ENCODE measurements at regions not wholly inside any gene's neighbourhood (a gene's known extent, or its start where the extent isn't known, plus 50 kb on each side); places are given as distances from the start of the nearest gene placed in this dataset.

GRCh38 chr5:111854186-111854585, 97.2 kb upstream of the NREP start:
- 24% methylated on average over 2 of the region's 2 CpGs for WGBS
- H3K36me3 ChIP-seq (ENCODE audit: insufficient read depth), result no peaks in the 10 kb centered on the region

GRCh38 chr5:111853748-111854147, 96.8 kb upstream of the NREP start:
- no peak for DNase-seq (ENCODE audit: extremely low spot score)
- Histone ChIP-seq H3K4me3 (ENCODE audit: low read depth, low read length) (no peak overlapping the region), H3K36me3 (ENCODE audit: insufficient read depth) (no peaks in the 10 kb centered on the region), H3K4me1 (ENCODE audit: insufficient read depth) (no peaks in the 10 kb centered on the region), H3K27ac (ENCODE audit: low read depth) (no peak overlapping the region)
- WGBS, result 63% methylated on average over 3 of the region's 3 CpGs

More at GRCh38 chr5:111854186-111854585, 97.2 kb upstream of the NREP start:
- H3K4me3 ChIP-seq (ENCODE audit: low read depth, low read length), result no peak overlapping the region
- no peak overlapping the region for H3K27ac ChIP-seq (ENCODE audit: low read depth)
- DNase-seq (ENCODE audit: extremely low spot score), result no peak
- H3K4me1 ChIP-seq (ENCODE audit: insufficient read depth), result no peaks in the 10 kb centered on the region

GRCh38 chr5:111851631-111852548, 94.9 kb upstream of the NREP start:
- Histone ChIP-seq H3K36me3 (ENCODE audit: insufficient read depth) (no peaks in the 10 kb centered on the region), H3K4me3 (ENCODE audit: low read depth, low read length) (no peak overlapping the region), H3K4me1 (ENCODE audit: insufficient read depth) (no peaks in the 10 kb centered on the region), H3K27ac (ENCODE audit: low read depth) (no peak overlapping the region)
- 90% methylated on average over 4 of the region's 4 CpGs for WGBS
- no peak for DNase-seq (ENCODE audit: extremely low spot score)

GRCh38 chr5:111848476-111848875, 91.5 kb upstream of the NREP start:
- no peaks in the 10 kb centered on the region for H3K36me3 ChIP-seq (ENCODE audit: insufficient read depth)
- H3K27ac ChIP-seq (ENCODE audit: low read depth), result no peak overlapping the region
- H3K4me3 ChIP-seq (ENCODE audit: low read depth, low read length), result no peak overlapping the region
- WGBS, result 63% methylated on average over 3 of the region's 3 CpGs
- H3K4me1 ChIP-seq (ENCODE audit: insufficient read depth), result no peaks in the 10 kb centered on the region
- DNase-seq (ENCODE audit: extremely low spot score), result no peak

- no peaks in the 10 kb centered on the region for H3K36me3 ChIP-seq (ENCODE audit: insufficient read depth)
- 75% methylated on average over 3 of the region's 3 CpGs for WGBS
- no peaks in the 10 kb centered on the region for H3K4me1 ChIP-seq (ENCODE audit: insufficient read depth)
- H3K27ac ChIP-seq (ENCODE audit: low read depth), result no peak overlapping the region
- no peak for DNase-seq (ENCODE audit: extremely low spot score)
- H3K4me3 ChIP-seq (ENCODE audit: low read depth, low read length), result no peak overlapping the region
Observed at GRCh38 chr5:111847052-111847925, 90.3 kb upstream of the NREP start.

GRCh38 chr5:111840036-111840674, 83.2 kb upstream of the NREP start:
- no peaks in the 10 kb centered on the region for H3K36me3 ChIP-seq (ENCODE audit: insufficient read depth)
- no peaks in the 10 kb centered on the region for H3K4me1 ChIP-seq (ENCODE audit: insufficient read depth)
- no peak overlapping the region for H3K4me3 ChIP-seq (ENCODE audit: low read depth, low read length)
- no peak overlapping the region for H3K27ac ChIP-seq (ENCODE audit: low read depth)
- DNase-seq (ENCODE audit: extremely low spot score), result no peak
- WGBS, result 87% methylated on average over 6 of the region's 6 CpGs

GRCh38 chr5:111839438-111839837, 82.4 kb upstream of the NREP start:
- H3K4me1 ChIP-seq (ENCODE audit: insufficient read depth), result no peaks in the 10 kb centered on the region
- no peak for DNase-seq (ENCODE audit: extremely low spot score)
- 89% methylated on average over 3 of the region's 3 CpGs for WGBS
- H3K4me3 ChIP-seq (ENCODE audit: low read depth, low read length), result no peak overlapping the region
- H3K36me3 ChIP-seq (ENCODE audit: insufficient read depth), result no peaks in the 10 kb centered on the region
- H3K27ac ChIP-seq (ENCODE audit: low read depth), result no peak overlapping the region

GRCh38 chr5:111836426-111836825, 79.4 kb upstream of the NREP start:
- H3K36me3 ChIP-seq (ENCODE audit: insufficient read depth), result no peaks in the 10 kb centered on the region
- no peaks in the 10 kb centered on the region for H3K4me1 ChIP-seq (ENCODE audit: insufficient read depth)
- no peak overlapping the region for H3K4me3 ChIP-seq (ENCODE audit: low read depth, low read length)
- no peak overlapping the region for H3K27ac ChIP-seq (ENCODE audit: low read depth)
- no peak for DNase-seq (ENCODE audit: extremely low spot score)

- H3K4me1 ChIP-seq (ENCODE audit: insufficient read depth), result no peaks in the 10 kb centered on the region
- H3K4me3 ChIP-seq (ENCODE audit: low read depth, low read length), result no peak overlapping the region
- H3K27ac ChIP-seq (ENCODE audit: low read depth), result no peak overlapping the region
- H3K36me3 ChIP-seq (ENCODE audit: insufficient read depth), result no peaks in the 10 kb centered on the region
- no peak for DNase-seq (ENCODE audit: extremely low spot score)
- 98% methylated on average over 2 of the region's 2 CpGs for WGBS
Observed at GRCh38 chr5:111834926-111835599, 78.1 kb upstream of the NREP start.

- no peak overlapping the region for H3K27ac ChIP-seq (ENCODE audit: low read depth)
- H3K4me3 ChIP-seq (ENCODE audit: low read depth, low read length), result no peak overlapping the region
- DNase-seq (ENCODE audit: extremely low spot score), result no peak
- H3K4me1 ChIP-seq (ENCODE audit: insufficient read depth), result no peaks in the 10 kb centered on the region
- no peaks in the 10 kb centered on the region for H3K36me3 ChIP-seq (ENCODE audit: insufficient read depth)
- 86% methylated on average over 1 of the region's 1 CpG for WGBS
Observed at GRCh38 chr5:111830333-111830732, 73.3 kb upstream of the NREP start.

GRCh38 chr5:111829701-111830100, 72.7 kb upstream of the NREP start:
- no peaks in the 10 kb centered on the region for H3K4me1 ChIP-seq (ENCODE audit: insufficient read depth)
- 96% methylated on average over 1 of the region's 1 CpG for WGBS
- no peak overlapping the region for H3K4me3 ChIP-seq (ENCODE audit: low read depth, low read length)

GRCh38 chr5:111826064-111826463, 69.1 kb upstream of the NREP start:
- no peak for DNase-seq (ENCODE audit: extremely low spot score)
- Histone ChIP-seq H3K27ac (ENCODE audit: low read depth) (no peak overlapping the region), H3K4me1 (ENCODE audit: insufficient read depth) (no peaks in the 10 kb centered on the region), H3K4me3 (ENCODE audit: low read depth, low read length) (no peak overlapping the region), H3K36me3 (ENCODE audit: insufficient read depth) (no peaks in the 10 kb centered on the region)
- 91% methylated on average over 6 of the region's 6 CpGs for WGBS

More at GRCh38 chr5:111829701-111830100, 72.7 kb upstream of the NREP start:
- Histone ChIP-seq H3K27ac (ENCODE audit: low read depth) (no peak overlapping the region), H3K36me3 (ENCODE audit: insufficient read depth) (no peaks in the 10 kb centered on the region)
- DNase-seq (ENCODE audit: extremely low spot score), result no peak

- WGBS, result 74% methylated on average over 5 of the region's 5 CpGs
- Histone ChIP-seq H3K4me1 (ENCODE audit: insufficient read depth) (no peaks in the 10 kb centered on the region), H3K36me3 (ENCODE audit: insufficient read depth) (no peaks in the 10 kb centered on the region), H3K27ac (ENCODE audit: low read depth) (no peak overlapping the region), H3K4me3 (ENCODE audit: low read depth, low read length) (no peak overlapping the region)
- no peak for DNase-seq (ENCODE audit: extremely low spot score)
Observed at GRCh38 chr5:111820072-111820471, 63.1 kb upstream of the NREP start.
